ENCODE measurements at regions not wholly inside any gene's neighbourhood (a gene's known extent, or its start where the extent isn't known, plus 50 kb on each side); places are given as distances from the start of the nearest gene placed in this dataset.

- TF ChIP-seq POLR2A (IDR thresholded peaks at IDR 0.05) (no peak), CTCF (IDR thresholded peaks at IDR 0.05 in 4 of 5, conservative IDR thresholded peaks at IDR 0.05 in 1 of 5) (no peak)
Observed at GRCh38 chr2:129457277-129457818, 522.1 kb upstream of the RAB6C start.
